Liver (tissue), 8 donors: ENCODE measurements at regions not wholly inside any gene's neighbourhood (a gene's known extent, or its start where the extent isn't known, plus 50 kb on each side); places are given as distances from the start of the nearest gene placed in this dataset.
A peak's percentile ranks its signal among the peaks of the same experiment; 100 is the strongest.

Source experiments
- DNase-seq: peaks from one replicate; pipeline ENCODE4 v3.0.0-alpha.2; 2017; ENCODE audit warnings: low spot score
- H3K27ac ChIP-seq, 2 donors: one replicate each; pipeline ENCODE4 v1.7.0; 2013; ENCODE audit warnings: inconsistent platforms in 2 of 2, low read length in 2 of 2, control low read depth in 1 of 2, low read depth in 1 of 2, mild to moderate bottlenecking in 1 of 2
- H3K27me3 ChIP-seq, 4 donors: one replicate each; pipeline versions ENCODE4 v1.6.1 to v1.7.0; 2013; ENCODE audit warnings: low read length in 3 of 4, inconsistent platforms in 1 of 4, mild to moderate bottlenecking in 1 of 4, moderate library complexity in 1 of 4; ENCODE audit not compliant: control insufficient read depth in 4 of 4, insufficient read depth in 4 of 4
- H3K36me3 ChIP-seq, 4 donors: one replicate each; pipeline versions ENCODE4 v1.6.1 to v1.7.0; 2013; ENCODE audit warnings: low read length in 3 of 4, mild to moderate bottlenecking in 3 of 4, low read depth in 1 of 4, moderate library complexity in 1 of 4; ENCODE audit not compliant: control insufficient read depth in 4 of 4, insufficient read depth in 3 of 4
- H3K4me1 ChIP-seq, 4 donors: one replicate each; pipeline versions ENCODE4 v1.6.1 to v1.7.0; 2013; ENCODE audit warnings: low read length in 3 of 4, mild to moderate bottlenecking in 3 of 4, moderate library complexity in 1 of 4; ENCODE audit not compliant: control insufficient read depth in 4 of 4, insufficient read depth in 4 of 4
- H3K4me3 ChIP-seq, 3 donors: one replicate each; pipeline versions ENCODE4 v1.6.1 to v1.7.0; 2013; ENCODE audit warnings: low read length in 3 of 3, control low read depth in 1 of 3, low read depth in 1 of 3, mild to moderate bottlenecking in 1 of 3
- H3K9ac ChIP-seq, 2 donors: one replicate each; pipeline ENCODE4 v1.7.0; 2013; ENCODE audit warnings: low read length in 2 of 2, mild to moderate bottlenecking in 2 of 2, moderate library complexity in 2 of 2, control low read depth in 1 of 2, low read depth in 1 of 2
- H3K9me3 ChIP-seq, 4 donors: one replicate each; pipeline versions ENCODE4 v1.6.1 to v1.7.0; 2013; ENCODE audit warnings: low read length in 3 of 4; ENCODE audit not compliant: control insufficient read depth in 4 of 4
- EGR1 ChIP-seq, 2 donors: IDR thresholded peaks; 2 replicates each; pipeline ENCODE4 v1.6.1; 2016 to 2018; ENCODE audit warnings: antibody characterized with exemption in 2 of 2, low read depth in 2 of 2
- FOXA1 ChIP-seq: IDR thresholded peaks from 2 replicates; pipeline ENCODE4 v1.6.1; 2016; ENCODE audit warnings: antibody characterized with exemption
- FOXA2 ChIP-seq: IDR thresholded peaks from 2 replicates; pipeline ENCODE4 v1.6.1; 2016; ENCODE audit warnings: antibody characterized with exemption
- GABPA ChIP-seq, 2 donors: IDR thresholded peaks in 1 of 2; conservative IDR thresholded peaks in 1 of 2; 2 replicates each; pipeline ENCODE4 v1.6.1; 2016; ENCODE audit warnings: antibody characterized with exemption in 2 of 2, mild to moderate bottlenecking in 1 of 2, moderate library complexity in 1 of 2
- HNF4A ChIP-seq, 2 donors: conservative IDR thresholded peaks; 2 replicates each; pipeline ENCODE4 v1.6.1; 2016; ENCODE audit warnings: antibody characterized with exemption in 2 of 2, mild to moderate bottlenecking in 2 of 2
- HNF4G ChIP-seq: IDR thresholded peaks from 2 replicates; pipeline ENCODE4 v1.6.1; 2016; ENCODE audit warnings: antibody characterized with exemption
- JUND ChIP-seq, 2 donors: IDR thresholded peaks; 2 replicates each; pipeline ENCODE4 v1.6.1; 2016; ENCODE audit warnings: antibody characterized with exemption in 2 of 2
- MAX ChIP-seq: IDR thresholded peaks from 2 replicates; pipeline ENCODE4 v1.6.1; 2016; ENCODE audit warnings: antibody characterized with exemption
- RAD21 ChIP-seq, 2 donors: IDR thresholded peaks; 2 replicates each; pipeline ENCODE4 v1.6.1; 2016; ENCODE audit warnings: antibody characterized with exemption in 2 of 2, mild to moderate bottlenecking in 2 of 2
- RXRA ChIP-seq, 2 donors: IDR thresholded peaks; 2 replicates each; pipeline ENCODE4 v1.6.1; 2017 to 2018; ENCODE audit warnings: antibody characterized with exemption in 2 of 2, mild to moderate bottlenecking in 1 of 2
- TAF1 ChIP-seq: conservative IDR thresholded peaks from 2 replicates; pipeline ENCODE4 v1.6.1; 2016; ENCODE audit warnings: antibody characterized with exemption, mild to moderate bottlenecking
- YY1 ChIP-seq: IDR thresholded peaks from 2 replicates; pipeline ENCODE4 v1.6.1; 2016; ENCODE audit warnings: antibody characterized with exemption, mild to moderate bottlenecking
- ZBTB33 ChIP-seq: IDR thresholded peaks from 2 replicates; pipeline ENCODE4 v1.6.1; 2016; ENCODE audit warnings: antibody characterized with exemption
- WGBS: extraction: QIAGEN DNeasy Blood & Tissue Kit; methylation state at CpG from one replicate; pipeline ENCODE4 v1.1.7; 2013; 5-methylcytosine and 5-hydroxymethylcytosine counted together
- TF ChIP-seq, protein P1 (sequence below): IDR thresholded peaks from 2 replicates; pipeline ENCODE4 v1.6.1; 2016; ENCODE audit warnings: antibody characterized with exemption
- TF ChIP-seq, protein P2 (sequence below): fragments of 150-350 bp; IDR thresholded peaks from 2 replicates; pipeline ENCODE4 v1.5.1; 2017; ENCODE audit warnings: improper control_type of control experiment, low read depth, low read length; ENCODE audit not compliant: missing input control
- donor health status: healthy.
- donor health status: healthy.
- donor health status: healthy.
- donor health status: healthy.
- donor health status: healthy.

GRCh38 chr5:8756498-8757084 lies 789.3 kb downstream of the SEMA5A start:
- TF ChIP-seq RXRA (IDR thresholded peaks at IDR 0.05) (no peak), EGR1 (IDR thresholded peaks at IDR 0.05; ENCODE audit: low read depth in 2 of 2) (no peak), FOXA1 (no peak), GABPA (IDR thresholded peaks at IDR 0.05 in 1 of 2, conservative IDR thresholded peaks at IDR 0.05 in 1 of 2) (no peak), FOXA2 (no peak), RAD21 (IDR thresholded peaks at IDR 0.05) (peak; percentile 50 to 71)
- TF ChIP-seq, protein P1, sequence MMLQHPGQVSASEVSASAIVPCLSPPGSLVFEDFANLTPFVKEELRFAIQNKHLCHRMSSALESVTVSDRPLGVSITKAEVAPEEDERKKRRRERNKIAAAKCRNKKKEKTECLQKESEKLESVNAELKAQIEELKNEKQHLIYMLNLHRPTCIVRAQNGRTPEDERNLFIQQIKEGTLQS: no peak
- TF ChIP-seq, protein P2, sequence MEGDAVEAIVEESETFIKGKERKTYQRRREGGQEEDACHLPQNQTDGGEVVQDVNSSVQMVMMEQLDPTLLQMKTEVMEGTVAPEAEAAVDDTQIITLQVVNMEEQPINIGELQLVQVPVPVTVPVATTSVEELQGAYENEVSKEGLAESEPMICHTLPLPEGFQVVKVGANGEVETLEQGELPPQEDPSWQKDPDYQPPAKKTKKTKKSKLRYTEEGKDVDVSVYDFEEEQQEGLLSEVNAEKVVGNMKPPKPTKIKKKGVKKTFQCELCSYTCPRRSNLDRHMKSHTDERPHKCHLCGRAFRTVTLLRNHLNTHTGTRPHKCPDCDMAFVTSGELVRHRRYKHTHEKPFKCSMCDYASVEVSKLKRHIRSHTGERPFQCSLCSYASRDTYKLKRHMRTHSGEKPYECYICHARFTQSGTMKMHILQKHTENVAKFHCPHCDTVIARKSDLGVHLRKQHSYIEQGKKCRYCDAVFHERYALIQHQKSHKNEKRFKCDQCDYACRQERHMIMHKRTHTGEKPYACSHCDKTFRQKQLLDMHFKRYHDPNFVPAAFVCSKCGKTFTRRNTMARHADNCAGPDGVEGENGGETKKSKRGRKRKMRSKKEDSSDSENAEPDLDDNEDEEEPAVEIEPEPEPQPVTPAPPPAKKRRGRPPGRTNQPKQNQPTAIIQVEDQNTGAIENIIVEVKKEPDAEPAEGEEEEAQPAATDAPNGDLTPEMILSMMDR: peak; percentile 21
- Histone ChIP-seq H3K9ac (no peak overlapping the region), H3K27ac (no peak overlapping the region), H3K9me3 (peaks cover 0 to 4% (median 0%) of the 10 kb centered on the region in 4 donors), H3K4me3 (no peak overlapping the region), H3K36me3 (no peaks in the 10 kb centered on the region), H3K27me3 (peaks cover 0 to 3% (median 0%) of the 10 kb centered on the region in 4 donors), H3K4me1 (no peaks in the 10 kb centered on the region)
- WGBS: 65% methylated on average over 2 of the region's 2 CpGs
- DNase-seq: no peak

- no peak for DNase-seq
- Histone ChIP-seq H3K9ac (no peak overlapping the region), H3K27me3 (peaks cover 0 to 3% (median 0%) of the 10 kb centered on the region in 4 donors), H3K27ac (no peak overlapping the region), H3K4me1 (no peaks in the 10 kb centered on the region), H3K9me3 (no peaks in the 10 kb centered on the region), H3K4me3 (no peak overlapping the region), H3K36me3 (no peaks in the 10 kb centered on the region)
- TF ChIP-seq MAX (no peak), RXRA (IDR thresholded peaks at IDR 0.05) (no peak), GABPA (IDR thresholded peaks at IDR 0.05 in 1 of 2, conservative IDR thresholded peaks at IDR 0.05 in 1 of 2) (no peak), FOXA2 (no peak), RAD21 (IDR thresholded peaks at IDR 0.05) (no peak), YY1 (no peak), HNF4G (no peak), ZBTB33 (no peak), JUND (IDR thresholded peaks at IDR 0.05) (no peak), TAF1 (no peak), HNF4A (conservative IDR thresholded peaks at IDR 0.05) (no peak)
- TF ChIP-seq, protein P2: no peak
- TF ChIP-seq, protein P1: no peak
- 40% methylated on average over 3 of the region's 3 CpGs for WGBS
Measured at GRCh38 chr5:8765886-8766285, 780.0 kb downstream of the SEMA5A start.
